Fibroblast of skin of right quadriceps (primary cell): ENCODE measurements at regions not wholly inside any gene's neighbourhood (a gene's known extent, or its start where the extent isn't known, plus 50 kb on each side); places are given as distances from the start of the nearest gene placed in this dataset.
A peak's percentile ranks its signal among the peaks of the same experiment; 100 is the strongest.

Source experiments
- DNase-seq: peaks from one replicate; pipeline ENCODE4 v3.0.0-alpha.2; 2013

DNA sequence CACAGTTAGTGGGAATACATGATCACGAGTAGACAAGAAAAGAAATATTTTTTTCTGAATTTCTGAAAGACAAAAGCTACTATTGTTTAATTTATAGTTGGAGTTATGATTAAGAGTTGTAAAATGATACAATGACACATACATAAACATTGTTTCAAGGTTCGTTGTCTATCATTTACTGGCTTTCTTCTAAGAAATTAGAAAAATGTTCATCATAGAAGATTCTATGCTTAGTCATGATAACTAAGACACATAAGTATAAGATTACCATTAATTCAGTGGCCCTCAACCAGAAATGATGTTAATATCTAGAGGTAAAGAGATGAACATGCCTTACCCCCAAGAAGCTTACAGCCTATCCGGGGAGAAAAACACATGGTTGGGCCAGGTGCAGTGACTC lies 1832.8 kb upstream of the PRR20A start:
- DNase-seq, result no peak

DNA sequence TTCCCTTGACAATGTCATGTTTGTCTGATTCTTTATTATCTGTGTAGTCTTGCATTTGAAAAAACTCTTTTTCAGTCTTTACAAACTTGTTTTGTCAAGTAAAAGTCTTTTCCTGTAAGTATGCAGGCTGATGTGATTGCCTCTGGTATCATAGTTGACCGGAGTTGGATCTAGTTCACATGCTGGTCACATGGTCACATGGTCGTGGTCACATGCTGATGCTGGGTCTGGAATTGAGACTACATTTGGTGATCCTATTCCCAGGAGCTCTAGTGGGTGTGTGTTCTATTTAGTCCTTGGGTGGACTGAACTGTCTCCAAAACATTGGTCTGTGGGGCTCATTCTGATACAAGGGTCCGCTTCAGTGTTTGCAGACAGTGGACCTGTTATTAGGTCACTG lies 1798.8 kb upstream of the PRR20A start:
- DNase-seq, result no peak

DNA sequence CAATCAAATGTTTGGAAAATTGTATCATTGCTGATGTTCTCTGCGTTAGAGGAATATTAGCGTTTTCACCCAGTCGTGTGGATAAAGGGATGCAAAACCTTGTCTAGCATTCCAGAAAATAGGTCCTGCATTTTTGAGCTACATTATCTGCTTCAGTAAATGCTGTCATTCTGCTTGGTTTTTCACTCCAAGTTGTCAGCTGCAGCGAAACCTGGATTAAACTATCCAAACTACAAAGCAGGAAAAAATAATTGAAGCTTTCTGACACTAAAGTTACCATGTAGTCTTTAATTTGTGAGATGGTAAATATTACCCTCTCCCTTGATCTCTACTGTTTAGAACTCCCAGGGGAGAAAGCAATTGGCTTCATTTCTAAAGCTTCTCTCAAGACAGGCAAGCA lies 1795.5 kb upstream of the PRR20A start:
- no peak for DNase-seq

DNA sequence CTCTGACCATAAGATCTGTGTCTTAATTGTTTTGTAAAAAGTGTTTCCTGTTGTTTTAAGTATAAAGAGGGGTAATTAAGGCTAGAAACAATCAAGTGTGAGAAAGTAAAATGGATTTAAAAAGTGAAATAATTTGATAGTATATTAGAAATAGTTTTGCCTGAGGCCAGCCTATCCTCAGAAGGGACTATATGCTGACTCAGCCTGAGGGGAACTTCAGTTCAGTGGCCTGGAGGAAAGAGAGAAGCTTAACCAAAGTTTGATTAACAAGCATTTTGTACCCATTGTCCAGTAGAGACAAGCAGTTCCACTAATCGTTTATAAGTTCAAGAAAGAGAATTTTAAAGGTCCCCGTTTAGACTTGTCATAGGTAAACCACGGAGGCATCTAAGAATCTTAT lies 1793.2 kb upstream of the PRR20A start:
- no peak for DNase-seq

DNA sequence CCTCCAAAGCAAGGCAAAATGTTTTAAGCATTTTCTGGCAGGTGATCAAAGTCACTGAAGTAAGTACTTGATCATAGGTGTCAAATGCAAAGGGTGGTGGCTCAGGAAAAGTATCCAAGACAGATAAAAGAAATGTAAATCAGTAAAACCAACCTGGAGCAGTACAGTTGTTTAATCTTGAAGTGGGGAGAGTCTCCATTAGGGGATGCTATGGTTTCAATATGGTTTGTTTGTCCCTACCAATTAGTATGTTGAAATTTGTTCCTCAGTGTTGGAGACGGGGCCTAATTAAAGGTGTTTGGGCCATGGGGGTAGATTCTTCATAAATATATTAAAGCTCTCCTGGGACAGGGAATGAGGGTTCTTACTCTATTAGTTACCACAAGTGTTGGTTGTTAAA lies 1781.7 kb upstream of the PRR20A start:
- no peak for DNase-seq

DNA sequence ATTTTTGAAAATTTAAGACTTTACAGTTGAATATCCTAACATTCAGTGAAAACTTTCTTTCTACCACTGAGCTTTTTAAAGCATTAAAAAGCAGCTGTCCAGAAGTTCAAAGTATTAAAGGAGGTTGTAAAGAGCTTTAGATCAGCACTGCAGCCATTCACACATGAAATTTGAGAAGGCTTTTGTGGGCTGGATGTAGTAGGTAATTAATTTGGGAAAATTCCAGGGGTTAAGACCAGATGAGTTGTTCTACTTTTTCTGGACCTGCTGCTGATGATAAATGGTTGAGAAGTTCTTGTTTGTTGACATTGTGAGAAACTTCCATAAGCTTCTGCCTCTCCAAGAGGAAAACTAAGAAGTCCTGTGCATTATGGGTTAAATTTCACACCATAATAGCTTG lies 1779.6 kb upstream of the PRR20A start:
- no peak for DNase-seq

DNA sequence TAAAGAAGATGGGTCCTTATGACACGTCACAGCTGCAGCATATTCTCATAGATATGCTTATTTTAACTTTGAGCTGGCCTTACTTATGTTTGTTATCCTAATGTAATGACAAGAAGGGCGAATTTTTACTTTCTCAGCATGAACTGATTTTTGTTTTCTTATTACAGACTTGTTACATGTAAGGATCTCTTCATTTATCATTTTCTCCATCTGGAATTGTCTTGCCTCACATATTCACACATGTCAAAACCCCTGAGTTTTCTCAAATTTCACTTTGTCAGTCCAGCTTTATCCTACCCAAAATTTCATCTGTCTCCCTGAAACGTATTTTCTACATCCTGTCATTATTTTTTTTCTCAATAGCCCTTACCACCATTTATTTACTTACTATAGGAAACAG lies 1774.0 kb upstream of the PRR20A start:
- no peak for DNase-seq

DNA sequence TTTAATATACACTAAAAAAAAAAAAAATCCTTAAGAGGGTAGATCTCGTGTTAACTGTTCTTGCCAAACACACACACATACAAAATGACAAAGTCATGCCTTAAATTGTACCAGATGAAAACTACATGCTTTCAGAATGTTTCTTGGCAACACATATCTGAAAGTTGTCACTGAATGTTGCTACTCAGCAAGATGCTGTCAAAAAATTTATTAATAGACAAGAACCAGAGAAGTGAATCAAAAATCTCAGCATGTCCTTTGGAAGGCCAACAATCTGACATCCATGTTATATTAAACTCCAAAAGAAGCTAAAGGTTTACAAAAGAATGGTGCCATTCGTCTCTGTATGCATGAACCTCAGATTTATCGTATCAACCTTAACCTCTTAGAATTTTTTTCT lies 1746.2 kb upstream of the PRR20A start:
- DNase-seq, result no peak

DNA sequence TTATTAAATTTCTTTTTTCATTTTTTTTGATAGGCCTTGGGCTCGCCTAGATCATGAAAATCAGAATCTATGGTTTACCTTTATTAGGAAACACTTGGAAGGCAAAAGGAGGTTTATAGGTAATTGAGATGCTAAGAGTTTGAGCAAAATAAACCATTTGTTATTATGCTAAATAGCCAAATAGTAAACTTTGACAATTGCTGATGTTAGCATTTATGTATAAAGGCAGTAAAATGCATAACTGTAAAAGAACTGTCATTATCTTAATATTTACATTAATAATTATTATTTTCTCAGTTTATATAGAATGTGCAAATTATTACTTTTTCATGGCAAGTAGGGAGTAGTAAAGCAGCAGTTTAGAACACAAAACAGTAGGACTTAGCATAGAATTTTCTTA lies 1737.8 kb upstream of the PRR20A start:
- no peak for DNase-seq

DNA sequence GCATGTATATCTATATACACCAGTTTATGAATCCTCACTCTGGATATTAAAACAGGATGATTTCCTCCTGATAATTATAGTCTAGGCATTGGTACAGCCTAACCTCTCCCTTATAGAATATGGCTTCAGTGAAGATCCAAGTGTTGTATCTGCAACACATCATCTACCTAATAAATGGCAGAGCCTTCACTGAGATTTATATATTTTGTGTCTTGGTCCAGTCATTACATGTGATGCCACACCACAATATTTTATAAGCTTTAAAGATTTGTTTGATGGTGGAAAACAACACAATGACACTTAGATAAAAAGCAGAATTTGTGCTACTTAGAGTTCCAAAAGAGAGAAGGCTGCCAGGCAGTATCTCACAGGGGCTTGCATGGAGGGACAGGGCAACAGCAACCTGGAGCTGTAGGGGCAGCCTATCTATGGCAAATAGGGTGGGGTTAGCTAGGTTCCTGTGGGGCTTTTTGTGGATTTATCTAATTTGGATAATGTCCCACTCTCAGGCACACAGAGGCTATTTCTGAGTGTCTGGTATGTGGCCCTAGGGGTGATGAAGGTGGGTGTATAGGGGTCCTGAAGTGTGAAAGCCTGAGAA lies 1736.7 kb upstream of the PRR20A start:
- DNase-seq, result no peak

DNA sequence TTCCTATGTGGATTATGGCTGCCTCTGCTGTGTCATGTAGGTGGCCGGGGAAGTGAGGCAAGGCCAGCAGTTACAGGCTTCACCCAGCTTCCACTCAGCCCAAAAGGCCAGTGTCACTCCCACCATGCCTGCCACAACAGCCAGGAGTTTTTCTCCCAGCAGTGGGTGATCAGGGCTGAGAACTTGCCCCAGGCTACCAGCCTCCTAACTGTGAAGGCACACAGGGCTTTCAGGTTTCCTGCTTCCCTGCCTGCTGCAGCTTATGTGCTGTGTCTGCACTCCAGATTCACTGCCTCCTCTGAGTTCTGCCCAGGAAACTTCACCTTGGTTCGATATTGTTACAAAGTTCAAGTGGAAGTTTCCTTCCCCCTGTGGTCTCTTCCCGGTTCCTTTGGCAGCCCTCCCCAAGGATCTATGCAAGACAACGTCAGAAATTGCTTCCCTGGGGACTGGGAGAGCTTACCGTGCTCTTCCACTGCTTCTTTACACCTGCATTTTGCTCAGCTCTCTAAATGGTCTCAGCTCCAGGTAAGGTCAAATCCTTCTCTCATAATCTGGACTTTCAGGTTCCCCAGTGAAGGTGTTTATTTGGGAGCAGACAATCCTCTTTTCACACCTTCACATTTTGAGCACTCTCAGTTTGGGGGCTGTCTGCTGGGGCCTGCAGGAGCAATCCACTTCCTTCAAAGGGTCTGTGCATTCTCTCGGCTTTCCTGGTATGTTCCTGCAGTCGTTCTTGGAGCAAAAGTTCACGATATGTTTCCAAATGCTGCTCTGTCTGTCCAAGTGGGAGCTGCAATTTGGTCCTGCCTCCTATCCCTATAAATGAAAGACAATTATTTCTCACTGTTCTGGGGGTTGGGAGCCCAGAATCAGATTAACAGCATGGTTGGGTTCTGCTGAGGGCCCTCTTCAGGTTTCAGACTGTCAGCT lies 1730.1 kb upstream of the PRR20A start:
- DNase-seq, result no peak

DNA sequence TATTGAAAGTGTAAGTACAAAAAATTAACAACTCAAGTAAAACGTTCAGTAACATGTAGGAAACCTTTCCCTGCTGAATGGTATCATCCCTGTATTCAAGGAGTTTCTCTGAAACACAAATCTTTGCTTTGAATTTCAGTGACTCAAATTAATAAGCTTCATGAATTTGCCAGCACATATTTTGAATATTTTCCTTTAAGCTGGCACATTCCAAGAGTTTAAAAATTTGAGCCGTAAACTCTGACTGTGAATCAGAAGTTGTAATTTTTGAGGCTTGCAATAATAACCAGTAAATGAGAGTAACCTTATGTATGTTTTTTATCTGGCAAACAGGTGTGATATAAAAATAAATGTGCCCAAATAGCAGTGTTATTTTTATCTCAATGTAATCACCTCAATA lies 1722.6 kb upstream of the PRR20A start:
- DNase-seq, result no peak

DNA sequence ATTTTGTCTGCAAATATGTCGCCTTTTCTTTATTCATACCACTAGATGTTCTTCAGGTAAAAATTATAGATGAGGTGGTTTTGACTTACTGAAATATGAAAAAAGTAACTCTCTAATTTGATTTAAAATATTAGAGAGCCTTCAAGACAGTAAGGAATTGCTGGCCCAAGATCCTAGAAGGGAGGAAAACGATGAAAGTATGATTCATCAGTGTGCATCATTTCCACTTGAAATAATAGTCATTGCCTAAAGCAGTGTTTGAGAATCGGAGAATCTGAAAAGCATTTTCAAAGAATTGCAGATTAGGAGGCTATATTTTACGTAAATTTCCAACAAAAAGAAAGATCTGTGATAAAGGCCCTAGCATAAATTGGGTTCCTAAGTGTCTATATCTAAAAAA lies 1707.9 kb upstream of the PRR20A start:
- DNase-seq, result peak; percentile 5

DNA sequence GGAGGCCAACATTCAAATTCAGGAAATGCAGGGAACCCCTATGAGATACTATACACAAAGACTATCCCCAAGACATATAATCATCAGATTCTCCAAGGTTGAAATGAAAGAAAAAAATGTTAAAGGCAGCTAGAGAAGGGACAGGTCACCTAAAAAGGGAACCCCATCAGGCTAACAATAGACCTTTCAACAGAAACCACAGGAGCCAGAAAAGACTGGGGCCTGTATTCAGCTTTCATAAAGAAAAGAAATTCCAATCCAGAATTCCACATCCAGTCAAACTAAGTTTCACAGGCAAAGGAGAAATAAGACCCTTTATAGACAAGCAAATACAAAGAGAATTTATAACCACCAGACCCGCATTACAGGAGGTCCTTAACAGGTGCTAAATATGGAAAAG lies 1703.6 kb upstream of the PRR20A start:
- no peak for DNase-seq

DNA sequence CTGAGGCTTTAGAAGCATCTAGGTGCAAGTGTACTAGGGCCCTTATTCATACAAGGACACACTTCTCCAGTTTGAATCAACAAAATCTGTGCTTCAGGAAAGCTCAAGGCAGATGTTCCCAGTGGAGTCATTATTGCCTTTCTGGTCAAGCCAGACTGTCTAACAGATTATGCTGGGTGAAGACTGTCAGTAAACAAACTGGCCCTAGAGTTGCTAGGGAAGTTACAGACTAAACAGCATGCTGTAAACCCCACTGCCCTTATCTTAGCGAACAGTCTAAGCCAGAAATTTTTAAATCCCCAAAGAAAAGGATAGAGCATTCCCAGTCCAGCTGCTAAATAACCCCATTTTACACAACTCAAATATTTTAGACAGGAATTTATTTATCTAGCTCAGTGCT lies 1701.3 kb upstream of the PRR20A start:
- no peak for DNase-seq

DNA sequence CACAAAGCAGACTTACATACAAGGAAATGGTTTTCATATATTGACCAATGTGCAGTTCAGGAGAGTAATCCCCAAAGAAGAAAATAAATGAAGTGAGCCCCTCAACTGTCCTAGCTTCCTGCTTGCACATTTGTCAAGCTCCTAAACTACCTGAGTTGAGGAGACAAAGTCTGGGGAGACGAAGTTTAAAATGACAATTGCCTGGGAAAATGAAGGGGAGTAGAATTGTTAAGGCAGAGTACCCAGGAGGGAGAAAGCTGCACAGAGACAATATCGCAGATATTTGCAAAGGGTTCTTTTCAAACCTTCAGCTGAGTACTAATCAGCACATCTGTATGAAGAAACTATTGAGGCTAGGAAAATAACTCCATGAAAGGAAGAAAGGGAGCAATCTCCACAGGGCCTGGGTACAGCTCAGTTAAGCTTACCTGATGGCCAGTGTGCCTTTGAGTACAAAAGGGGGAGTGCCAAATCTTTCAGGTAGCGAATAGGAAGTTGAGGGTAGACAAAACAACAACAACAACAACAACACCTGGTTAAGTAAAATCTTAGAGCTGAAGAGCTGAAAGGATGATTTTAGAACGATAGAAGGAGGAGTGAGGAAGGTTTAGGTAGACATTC lies 1700.1 kb upstream of the PRR20A start:
- no peak for DNase-seq

DNA sequence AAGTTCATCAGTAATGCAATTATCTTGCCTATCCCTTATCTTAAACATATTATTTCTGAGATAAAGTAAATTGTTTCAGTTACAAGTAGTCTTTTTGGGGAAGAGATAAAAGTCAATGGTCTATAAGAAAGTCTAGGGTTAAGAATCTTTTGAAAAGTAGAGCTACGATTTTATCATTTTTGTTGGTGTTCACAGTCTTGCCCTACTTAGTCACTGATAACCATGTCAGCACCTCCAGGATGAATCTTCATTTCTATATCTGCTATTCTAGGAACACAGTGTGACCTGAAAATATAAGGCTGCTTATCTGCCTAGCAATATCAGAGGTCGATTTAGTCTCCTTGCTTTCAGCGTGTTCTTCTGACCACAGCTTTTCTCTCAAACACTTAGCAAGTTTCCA lies 1676.5 kb upstream of the PRR20A start:
- no peak for DNase-seq

DNA sequence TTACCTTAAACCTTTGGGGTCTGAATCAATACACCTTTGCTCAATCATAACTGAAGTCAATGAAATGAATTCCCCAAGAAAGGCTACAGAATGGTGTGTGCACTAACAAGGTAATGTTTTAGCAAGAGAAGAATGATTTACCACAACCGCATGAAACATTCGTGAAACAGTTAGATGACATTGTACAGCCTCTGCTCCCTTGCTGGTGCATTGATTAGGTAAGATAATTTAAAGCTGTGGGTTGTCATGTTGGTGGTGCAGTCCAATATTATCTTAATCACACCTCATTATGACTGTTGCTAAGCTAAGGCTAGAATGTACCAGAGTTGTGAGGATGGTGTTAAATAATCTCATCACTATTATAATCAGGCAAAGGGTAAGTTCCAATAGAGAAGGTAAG lies 1673.2 kb upstream of the PRR20A start:
- no peak for DNase-seq

DNA sequence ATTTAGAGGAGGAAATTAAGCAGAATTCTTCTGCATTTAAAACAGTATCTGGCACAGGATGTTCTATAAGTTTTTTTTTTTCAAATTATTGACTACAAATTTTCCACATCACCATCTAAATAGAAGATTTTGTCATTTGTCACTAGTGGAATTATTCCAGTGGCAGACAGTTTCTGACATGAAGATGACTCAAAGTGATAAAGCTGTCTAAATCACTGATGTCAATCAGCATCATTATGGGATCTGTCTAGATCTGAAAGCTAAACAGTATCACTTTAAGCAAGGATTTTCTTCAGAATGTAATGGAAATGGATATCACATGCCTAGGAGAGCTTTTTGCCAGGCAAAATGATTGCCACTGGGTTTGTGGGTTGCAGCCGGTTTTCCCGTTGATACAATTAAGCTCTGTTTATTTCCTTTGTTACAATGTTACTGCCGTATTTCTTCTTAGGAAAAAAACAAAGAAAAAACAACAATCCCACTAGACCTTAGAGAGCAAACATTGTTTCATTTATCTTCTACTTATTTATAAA lies 1657.0 kb upstream of the PRR20A start:
- DNase-seq, result no peak

DNA sequence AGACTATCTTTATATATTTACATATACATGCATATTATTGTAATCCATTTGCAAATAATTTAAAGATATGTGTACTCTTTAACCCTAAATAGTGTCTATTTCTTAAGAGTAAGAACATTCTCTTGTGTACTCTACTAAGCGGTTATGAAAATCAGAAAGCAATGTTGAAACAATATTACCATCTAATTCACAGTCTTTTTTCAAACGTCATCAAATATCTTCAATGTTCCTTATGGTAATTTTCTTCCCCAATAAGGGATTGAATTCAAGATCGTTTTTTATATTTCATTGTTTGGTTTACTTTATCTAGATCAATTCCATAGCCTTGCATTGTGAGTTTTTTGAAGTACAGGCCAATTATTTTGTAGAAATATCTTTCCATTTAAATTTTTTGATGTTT lies 1647.4 kb upstream of the PRR20A start:
- DNase-seq, result no peak

DNA sequence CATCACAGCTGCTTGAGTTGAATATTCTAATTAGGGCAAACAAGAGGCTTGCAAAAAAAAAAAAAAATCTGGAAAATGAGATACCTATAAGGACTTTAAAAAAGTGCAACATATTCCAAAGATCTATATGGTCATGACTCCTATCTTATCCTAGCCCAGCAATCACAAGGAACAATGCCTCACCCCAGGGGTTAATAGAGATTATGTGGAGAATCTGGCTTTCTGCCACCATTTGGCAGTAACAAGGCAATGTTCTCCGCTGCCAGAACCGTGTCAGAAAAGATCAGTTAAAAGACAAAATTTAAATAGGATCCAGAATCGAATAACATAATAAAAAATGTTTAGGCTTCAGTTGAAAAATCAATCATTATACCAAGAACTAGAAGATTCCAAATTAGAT lies 1643.2 kb upstream of the PRR20A start:
- no peak for DNase-seq

DNA sequence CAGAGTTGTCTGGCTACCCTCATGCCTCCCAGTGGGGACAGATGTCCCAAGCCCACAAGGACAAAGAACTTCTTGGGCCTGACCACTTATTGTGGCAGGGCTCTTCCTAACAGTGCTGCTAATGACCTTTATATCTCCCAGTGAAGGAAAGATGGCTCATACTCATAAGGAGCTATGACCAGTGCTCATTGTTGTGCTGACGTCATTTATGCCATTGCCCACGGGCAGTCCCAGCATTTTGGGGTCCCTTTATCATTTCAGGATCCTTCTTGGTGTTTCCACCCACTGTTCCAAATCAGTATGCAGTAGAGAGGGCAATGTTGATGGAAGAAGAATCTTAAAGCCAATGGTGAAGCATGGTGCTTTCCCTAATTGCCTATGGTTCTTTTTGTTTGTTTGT lies 1640.0 kb upstream of the PRR20A start:
- DNase-seq, result no peak

DNA sequence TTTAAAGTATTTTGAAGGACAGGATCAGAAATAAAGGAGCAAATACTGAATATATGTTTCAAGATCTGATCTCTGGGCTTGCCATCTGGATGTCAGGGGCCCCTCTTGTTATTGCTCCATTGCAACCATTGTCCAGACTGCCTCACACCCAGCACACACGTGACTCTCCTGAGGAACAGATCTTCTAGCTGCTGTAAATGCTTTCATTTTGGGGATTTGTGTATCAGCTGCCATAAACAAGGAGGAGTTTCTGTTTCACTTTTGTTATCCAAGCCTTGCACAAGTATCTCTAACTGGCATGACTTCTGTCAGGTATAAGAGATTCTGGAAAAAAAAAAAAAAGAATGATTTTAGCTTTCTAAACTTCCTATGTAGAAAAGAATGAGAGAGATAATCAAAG lies 1624.1 kb upstream of the PRR20A start:
- DNase-seq, result no peak

DNA sequence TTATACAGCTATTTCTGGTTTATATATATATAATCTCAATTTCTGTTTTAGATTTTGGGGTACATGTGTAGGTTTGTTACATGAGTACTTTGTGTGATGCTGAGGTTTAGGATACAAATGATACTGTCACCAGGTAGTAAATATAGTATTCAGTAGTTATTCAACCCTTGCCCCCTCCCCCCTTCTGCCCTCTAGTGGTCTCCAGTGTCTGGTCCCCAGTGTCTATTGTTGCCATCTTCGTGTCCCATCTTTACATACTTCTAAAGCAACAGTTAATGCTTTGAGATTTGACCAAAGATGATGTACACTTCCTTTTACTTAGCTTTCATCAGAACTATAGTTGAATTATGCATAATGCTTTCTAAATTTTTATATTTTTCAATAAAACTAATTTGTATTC lies 1623.4 kb upstream of the PRR20A start:
- DNase-seq, result no peak
